Thoracic aorta (tissue), 2 donors: ENCODE measurements at regions not wholly inside any gene's neighbourhood (a gene's known extent, or its start where the extent isn't known, plus 50 kb on each side); places are given as distances from the start of the nearest gene placed in this dataset.

Source experiments
- ATAC-seq: fragments of 150-250 bp; one replicate; pipeline ENCODE4 v1.8.0; 2017; ENCODE audit warnings: low read depth; ENCODE audit not compliant: insufficient number of reproducible peaks, low FRiP score
- DNase-seq: peaks from one replicate; pipeline ENCODE4 v3.0.0-alpha.2; 2020; ENCODE audit warnings: low spot score
- H3K27ac ChIP-seq, 2 donors: fragments of 200-600 bp; sonication (generic); 1 replicate in 1 of 2; 2 replicates in 1 of 2; pipeline ENCODE4 v1.5.1; 2016; ENCODE audit warnings: mild to moderate bottlenecking in 2 of 2, moderate library complexity in 2 of 2
- H3K27me3 ChIP-seq: fragments of 200-600 bp; sonication (generic); replicated peaks from 2 replicates; pipeline ENCODE4 v1.6.0; 2016; ENCODE audit warnings: mild to moderate bottlenecking; ENCODE audit not compliant: insufficient read depth
- H3K36me3 ChIP-seq: fragments of 200-600 bp; sonication (generic); one replicate; pipeline ENCODE4 v1.5.1; 2016
- H3K4me1 ChIP-seq, 2 donors: fragments of 200-600 bp; sonication (generic); 1 replicate in 1 of 2; 2 replicates in 1 of 2; pipeline versions ENCODE4 v1.5.1 to v1.6.0; 2016; ENCODE audit warnings: low read depth in 2 of 2, mild to moderate bottlenecking in 1 of 2; ENCODE audit not compliant: control insufficient read depth in 1 of 2
- H3K4me3 ChIP-seq: fragments of 200-600 bp; sonication (generic); 2 replicates; pipeline ENCODE4 v1.5.1; 2016; ENCODE audit warnings: mild to moderate bottlenecking
- H3K9me3 ChIP-seq: fragments of 200-600 bp; sonication (generic); 2 replicates; pipeline ENCODE4 v1.5.1; 2016
- TF ChIP-seq, protein P1 (sequence below): fragments of 200-600 bp; sonication (generic); IDR thresholded peaks from one replicate; pipeline ENCODE4 v1.5.1; 2019; ENCODE audit warnings: antibody characterized with exemption

DNA sequence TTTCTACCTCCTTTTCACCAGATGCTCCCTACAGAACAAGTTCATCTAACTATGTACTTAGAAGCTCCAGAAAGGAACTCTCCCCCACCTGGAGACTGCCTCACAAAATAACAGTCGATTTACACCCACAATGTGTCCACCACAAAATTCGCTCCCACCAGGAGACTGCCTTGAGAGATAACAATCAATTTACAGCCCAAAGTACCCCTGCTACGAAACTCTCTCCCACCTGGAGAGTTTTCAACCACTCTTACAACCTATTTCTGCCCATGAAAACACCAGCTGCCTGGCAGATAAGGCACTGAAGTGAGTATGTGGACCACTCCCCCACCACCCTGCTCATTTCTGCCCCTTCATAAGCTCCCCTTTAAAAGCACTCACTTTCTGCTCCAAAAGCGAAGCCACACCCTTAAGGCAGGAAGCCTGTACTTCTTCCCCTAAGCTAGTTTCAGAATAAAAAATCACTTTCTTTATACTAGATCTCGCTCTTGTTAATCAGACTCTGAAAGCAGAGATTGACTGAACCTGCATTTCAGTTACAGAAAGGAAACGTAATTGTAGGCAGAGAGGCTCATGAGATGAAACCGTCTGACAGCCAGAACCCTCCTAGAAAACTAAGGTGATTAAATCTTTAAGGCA is 94.4 kb upstream of the RBBP8 start:
- no peak overlapping the region for H3K4me3 ChIP-seq
- no peaks in the 10 kb centered on the region for H3K9me3 ChIP-seq
- no peaks in the 10 kb centered on the region for H3K36me3 ChIP-seq
- ATAC-seq (no peak), DNase-seq (no peak)
- no peaks in the 10 kb centered on the region for H3K27me3 ChIP-seq
- TF ChIP-seq, protein P1, sequence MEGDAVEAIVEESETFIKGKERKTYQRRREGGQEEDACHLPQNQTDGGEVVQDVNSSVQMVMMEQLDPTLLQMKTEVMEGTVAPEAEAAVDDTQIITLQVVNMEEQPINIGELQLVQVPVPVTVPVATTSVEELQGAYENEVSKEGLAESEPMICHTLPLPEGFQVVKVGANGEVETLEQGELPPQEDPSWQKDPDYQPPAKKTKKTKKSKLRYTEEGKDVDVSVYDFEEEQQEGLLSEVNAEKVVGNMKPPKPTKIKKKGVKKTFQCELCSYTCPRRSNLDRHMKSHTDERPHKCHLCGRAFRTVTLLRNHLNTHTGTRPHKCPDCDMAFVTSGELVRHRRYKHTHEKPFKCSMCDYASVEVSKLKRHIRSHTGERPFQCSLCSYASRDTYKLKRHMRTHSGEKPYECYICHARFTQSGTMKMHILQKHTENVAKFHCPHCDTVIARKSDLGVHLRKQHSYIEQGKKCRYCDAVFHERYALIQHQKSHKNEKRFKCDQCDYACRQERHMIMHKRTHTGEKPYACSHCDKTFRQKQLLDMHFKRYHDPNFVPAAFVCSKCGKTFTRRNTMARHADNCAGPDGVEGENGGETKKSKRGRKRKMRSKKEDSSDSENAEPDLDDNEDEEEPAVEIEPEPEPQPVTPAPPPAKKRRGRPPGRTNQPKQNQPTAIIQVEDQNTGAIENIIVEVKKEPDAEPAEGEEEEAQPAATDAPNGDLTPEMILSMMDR, result no peak
- H3K27ac ChIP-seq, result no peak overlapping the region
- H3K4me1 ChIP-seq, result no peaks in the 10 kb centered on the region

DNA sequence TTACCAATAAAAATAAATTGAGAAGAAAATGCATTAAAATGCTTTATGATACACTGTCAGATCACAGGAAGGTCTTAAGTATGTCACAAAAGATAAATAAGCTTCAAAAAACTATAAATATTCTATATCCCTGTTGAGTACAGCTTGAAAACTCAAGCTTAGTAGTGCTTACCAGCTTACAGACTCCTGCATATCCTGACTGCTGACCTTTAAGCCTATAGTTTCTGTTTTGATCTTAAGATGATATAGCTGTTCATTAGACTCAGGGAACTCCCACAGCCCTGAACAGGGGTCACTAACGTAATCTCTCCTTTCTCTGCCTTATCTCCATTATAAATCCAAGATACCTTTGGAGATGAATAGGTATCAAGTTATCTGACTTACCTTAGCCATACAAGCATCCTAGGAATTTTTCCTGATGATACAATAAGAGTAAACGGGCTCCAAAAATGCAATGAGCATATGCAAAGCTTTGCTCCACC is 93.7 kb upstream of the RBBP8 start:
- TF ChIP-seq, protein P1, result no peak
- H3K27ac ChIP-seq, result no peak overlapping the region
- H3K27me3 ChIP-seq, result no peaks in the 10 kb centered on the region
- no peaks in the 10 kb centered on the region for H3K36me3 ChIP-seq
- H3K4me3 ChIP-seq, result no peak overlapping the region
- ATAC-seq (no peak), DNase-seq (no peak)
- H3K9me3 ChIP-seq, result no peaks in the 10 kb centered on the region
- H3K4me1 ChIP-seq, result no peaks in the 10 kb centered on the region

- no peaks in the 10 kb centered on the region for H3K4me1 ChIP-seq
- no peaks in the 10 kb centered on the region for H3K9me3 ChIP-seq
- no peak for DNase-seq
- TF ChIP-seq, protein P1, result no peak
- no peaks in the 10 kb centered on the region for H3K27me3 ChIP-seq
- H3K36me3 ChIP-seq, result no peaks in the 10 kb centered on the region
- no peak for ATAC-seq
- H3K4me3 ChIP-seq, result no peak overlapping the region
- H3K27ac ChIP-seq, result no peak overlapping the region
Measured at GRCh38 chr18:22840606-22841144, 92.5 kb upstream of the RBBP8 start.

DNA sequence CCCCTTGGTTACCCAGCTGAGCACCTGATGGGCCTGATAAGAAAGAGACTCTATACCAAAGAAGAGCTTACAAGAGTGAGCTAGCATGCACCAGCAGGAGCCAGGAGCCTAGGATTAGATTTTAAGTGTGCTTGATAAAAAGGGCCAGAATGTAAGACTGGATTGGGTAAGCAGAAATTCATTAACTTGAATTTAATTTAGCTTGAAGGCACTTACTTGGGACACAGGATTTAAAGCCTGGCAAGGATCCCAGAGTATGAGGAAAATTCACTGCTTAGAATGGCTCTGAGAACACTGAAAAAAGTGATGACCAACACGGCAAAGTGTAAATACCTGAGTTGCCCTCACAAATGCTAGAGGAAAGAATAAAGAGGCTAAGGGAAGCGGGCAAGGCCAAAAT is 91.3 kb upstream of the RBBP8 start:
- H3K36me3 ChIP-seq, result no peaks in the 10 kb centered on the region
- no peak overlapping the region for H3K4me3 ChIP-seq
- no peaks in the 10 kb centered on the region for H3K9me3 ChIP-seq
- TF ChIP-seq, protein P1, result no peak
- ATAC-seq (no peak), DNase-seq (no peak)
- no peaks in the 10 kb centered on the region for H3K27me3 ChIP-seq
- H3K27ac ChIP-seq, result no peak overlapping the region
- H3K4me1 ChIP-seq, result no peaks in the 10 kb centered on the region

GRCh38 chr18:22844190-22844589 is 88.9 kb upstream of the RBBP8 start:
- Histone ChIP-seq H3K4me1 (no peaks in the 10 kb centered on the region), H3K27ac (no peak overlapping the region), H3K4me3 (no peak overlapping the region), H3K9me3 (no peaks in the 10 kb centered on the region), H3K27me3 (no peaks in the 10 kb centered on the region), H3K36me3 (no peaks in the 10 kb centered on the region)
- no peak for DNase-seq
- TF ChIP-seq, protein P1, result no peak
- no peak for ATAC-seq
